ENCODE measurements at regions not wholly inside any gene's neighbourhood (a gene's known extent, or its start where the extent isn't known, plus 50 kb on each side); places are given as distances from the start of the nearest gene placed in this dataset.

- TF ChIP-seq CTCF (IDR thresholded peaks at IDR 0.05) (no peak), POLR2A (IDR thresholded peaks at IDR 0.05) (no peak), EP300 (IDR thresholded peaks at IDR 0.05) (no peak)
Observed at GRCh38 chr6:169029861-169030260, 223.8 kb downstream of the THBS2 start.
